GM23338 (cell line): ENCODE measurements at regions not wholly inside any gene's neighbourhood (a gene's known extent, or its start where the extent isn't known, plus 50 kb on each side); places are given as distances from the start of the nearest gene placed in this dataset.

Experiments used
- ATAC-seq: fragments of 200-7000 bp; cut with Tn5 transposase; 3 replicates; pipeline ENCODE4 v1.9.1; 2020
- DNase-seq: peaks from one replicate; pipeline ENCODE4 v3.0.0-alpha.2; 2015; ENCODE audit warnings: low spot score
- H2AFZ ChIP-seq: fragments of 200-600 bp; sonication (generic); 2 replicates; pipeline ENCODE4 v1.8.0; 2016; ENCODE audit warnings: antibody characterized with exemption, mild to moderate bottlenecking, moderate library complexity
- H3F3A ChIP-seq: fragments of 200-600 bp; sonication (generic); replicated peaks from 2 replicates; pipeline ENCODE4 v1.8.0; 2017; ENCODE audit warnings: antibody characterized with exemption, mixed run types, low read depth
- H3K27ac ChIP-seq: fragments of 200-600 bp; sonication (generic); 2 replicates; pipeline ENCODE4 v1.6.1; 2016; ENCODE audit warnings: low read depth
- H3K27me3 ChIP-seq: fragments of 200-600 bp; sonication (generic); 2 replicates; pipeline ENCODE4 v1.8.0; 2016; ENCODE audit warnings: mild to moderate bottlenecking, mixed run types, moderate library complexity; ENCODE audit not compliant: insufficient read depth
- H3K36me3 ChIP-seq: fragments of 200-600 bp; sonication (generic); 2 replicates; pipeline ENCODE4 v1.8.0; 2016; ENCODE audit warnings: mild to moderate bottlenecking; ENCODE audit not compliant: insufficient read depth
- H3K4me1 ChIP-seq: fragments of 200-600 bp; sonication (generic); 2 replicates; pipeline ENCODE4 v1.8.0; 2016; ENCODE audit warnings: mild to moderate bottlenecking, moderate library complexity; ENCODE audit not compliant: insufficient read depth
- H3K4me2 ChIP-seq: fragments of 200-600 bp; sonication (generic); 2 replicates; pipeline ENCODE4 v1.7.1; 2017; ENCODE audit warnings: mixed run types
- H3K4me3 ChIP-seq: fragments of 200-600 bp; sonication (generic); 2 replicates; pipeline ENCODE4 v1.6.1; 2016; ENCODE audit warnings: mixed run types
- H3K79me2 ChIP-seq: fragments of 200-600 bp; sonication (generic); replicated peaks from 2 replicates; pipeline ENCODE4 v1.8.0; 2017; ENCODE audit warnings: mild to moderate bottlenecking; ENCODE audit not compliant: insufficient read depth
- H3K9me2 ChIP-seq: fragments of 200-600 bp; sonication (generic); 2 replicates; pipeline ENCODE4 v1.8.0; 2017; ENCODE audit not compliant: insufficient read depth
- H4K20me1 ChIP-seq: fragments of 200-600 bp; sonication (generic); replicated peaks from 2 replicates; pipeline ENCODE4 v1.8.0; 2017; ENCODE audit warnings: mild to moderate bottlenecking; ENCODE audit not compliant: insufficient read depth
- H3K27ac Mint-ChIP-seq: 2 replicates; pipeline ENCODE4 v1.8.0; 2020; ENCODE audit warnings: inconsistent platforms, mild to moderate bottlenecking, moderate library complexity, mixed read lengths
- H3K27me3 Mint-ChIP-seq: 3 replicates; pipeline ENCODE4 v1.8.0; 2022; ENCODE audit warnings: low read depth, mild to moderate bottlenecking, moderate library complexity, mixed read lengths, inconsistent platforms; ENCODE audit not compliant: insufficient read depth, poor library complexity
- H3K36me3 Mint-ChIP-seq: 3 replicates; pipeline ENCODE4 v1.8.0; 2021; ENCODE audit warnings: low read depth, mild to moderate bottlenecking, inconsistent platforms, moderate library complexity, mixed read lengths
- H3K4me1 Mint-ChIP-seq: 3 replicates; pipeline ENCODE4 v1.8.0; 2020; ENCODE audit warnings: mild to moderate bottlenecking, inconsistent platforms, mixed read lengths
- H3K4me3 Mint-ChIP-seq: 3 replicates; pipeline ENCODE4 v1.8.0; 2021; ENCODE audit warnings: moderate library complexity, mild to moderate bottlenecking, inconsistent platforms, mixed read lengths
- H3K9me3 Mint-ChIP-seq: 3 replicates; pipeline ENCODE4 v1.8.0; 2020; ENCODE audit warnings: moderate library complexity, mild to moderate bottlenecking, inconsistent platforms, mixed read lengths
- CREB1 ChIP-seq: fragments of 250-450 bp; sonication (Bioruptor Pico); IDR thresholded peaks from 2 replicates; pipeline ENCODE4 v1.5.0; 2020; ENCODE audit warnings: low read depth, mild to moderate bottlenecking, moderate library complexity
- CTCF ChIP-seq, 2 experiments: fragments of 200-600 bp in 1 of 2; sonication (generic) in 1 of 2; conservative IDR thresholded peaks; 2 replicates each; pipeline versions ENCODE4 v1.5.1 to v1.6.1; 2016 to 2017; ENCODE audit warnings: antibody characterized with exemption in 2 of 2, low read depth in 2 of 2, mild to moderate bottlenecking in 2 of 2, moderate library complexity in 1 of 2
- ETS1 ChIP-seq: IDR thresholded peaks from 2 replicates; pipeline ENCODE4 v1.6.1; 2016; ENCODE audit warnings: antibody characterized with exemption
- EZH2 ChIP-seq: fragments of 200-600 bp; sonication (generic); IDR thresholded peaks from one replicate; pipeline ENCODE4 v1.8.0; 2017; ENCODE audit warnings: antibody characterized with exemption, mild to moderate bottlenecking, low read depth; ENCODE audit not compliant: unreplicated experiment
- EZH2phosphoT487 ChIP-seq: fragments of 200-600 bp; sonication (generic); IDR thresholded peaks from one replicate; pipeline ENCODE4 v1.8.1; 2018; ENCODE audit warnings: antibody characterized with exemption; ENCODE audit not compliant: unreplicated experiment
- NANOG ChIP-seq: IDR thresholded peaks from 2 replicates; pipeline ENCODE4 v1.6.1; 2016; ENCODE audit warnings: antibody characterized with exemption, borderline replicate concordance
- POLR2AphosphoS5 ChIP-seq: IDR thresholded peaks from 2 replicates; pipeline ENCODE4 v1.6.1; 2016; ENCODE audit warnings: antibody characterized with exemption, low read depth
- REST ChIP-seq: IDR thresholded peaks from one replicate; pipeline ENCODE4 v1.6.1; 2018; ENCODE audit warnings: antibody characterized with exemption; ENCODE audit not compliant: unreplicated experiment
- STAT1 ChIP-seq: IDR thresholded peaks from one replicate; pipeline ENCODE4 v1.6.1; 2016; ENCODE audit warnings: antibody characterized with exemption; ENCODE audit not compliant: unreplicated experiment
- ZNF114 ChIP-seq: fragments of 250-450 bp; sonication (Bioruptor Pico); IDR thresholded peaks from 2 replicates; pipeline ENCODE4 v1.5.0; 2020; ENCODE audit warnings: mild to moderate bottlenecking, moderate library complexity
- ZNF331 ChIP-seq: fragments of 250-450 bp; sonication (Bioruptor Pico); IDR thresholded peaks from 2 replicates; pipeline ENCODE4 v1.5.0; 2020; ENCODE audit warnings: low read depth, mild to moderate bottlenecking, moderate library complexity

GRCh38 chr3:112740835-112741234, 99.9 kb upstream of the CCDC80 start (continued):
- TF ChIP-seq REST (no peak), EZH2 (no peak), POLR2AphosphoS5 (no peak), EZH2phosphoT487 (no peak), ZNF114 (CRISPR knock-in tag) (no peak), ZNF331 (CRISPR knock-in tag) (no peak), CREB1 (CRISPR knock-in tag) (no peak), ETS1 (no peak), CTCF (conservative IDR thresholded peaks at IDR 0.05; ENCODE audit: low read depth in 2 of 2) (no peak), STAT1 (no peak), NANOG (no peak)

- peaks cover 14% of the 10 kb centered on the region for H3K4me1 Mint-ChIP-seq
- H3K4me3 Mint-ChIP-seq, result no peak overlapping the region
- no peaks in the 10 kb centered on the region for H3K36me3 ChIP-seq
- H4K20me1 ChIP-seq, result no peaks in the 10 kb centered on the region
- H3K4me2 ChIP-seq, result no peak overlapping the region
- no peaks in the 10 kb centered on the region for H3K9me3 Mint-ChIP-seq
- no peak overlapping the region for H3K4me3 ChIP-seq
- H3K4me1 ChIP-seq, result peaks cover 9% of the 10 kb centered on the region
- H3K9me2 ChIP-seq, result no peaks in the 10 kb centered on the region
- H2AFZ ChIP-seq, result no peak overlapping the region
- no peaks in the 10 kb centered on the region for H3K27me3 ChIP-seq
- no peaks in the 10 kb centered on the region for H3K27me3 Mint-ChIP-seq
- no peak overlapping the region for H3K27ac Mint-ChIP-seq
- no peak for DNase-seq
- no peaks in the 10 kb centered on the region for H3F3A ChIP-seq
- H3K36me3 Mint-ChIP-seq, result no peaks in the 10 kb centered on the region
- H3K79me2 ChIP-seq, result no peaks in the 10 kb centered on the region
- ATAC-seq, result no peak
- no peak overlapping the region for H3K27ac ChIP-seq
- TF ChIP-seq STAT1 (no peak), EZH2phosphoT487 (no peak), CTCF (conservative IDR thresholded peaks at IDR 0.05; ENCODE audit: low read depth in 2 of 2) (no peak), POLR2AphosphoS5 (no peak), REST (no peak), ETS1 (no peak)
Measured at GRCh38 chr3:112739252-112739965, 98.5 kb upstream of the CCDC80 start.
